WERI-Rb-1 (cell line): ENCODE measurements at regions not wholly inside any gene's neighbourhood (a gene's known extent, or its start where the extent isn't known, plus 50 kb on each side); places are given as distances from the start of the nearest gene placed in this dataset.

ENCODE experiments used
- DNase-seq: peaks from one replicate; pipeline ENCODE4 v3.0.0-alpha.2; 2020
- H3K27ac ChIP-seq: fragments of 250-450 bp; sonication (Bioruptor Pico); 2 replicates; pipeline ENCODE4 v1.5.1; 2020; ENCODE audit warnings: mild to moderate bottlenecking, moderate library complexity
- H3K27me3 ChIP-seq: fragments of 250-450 bp; sonication (Bioruptor Pico); 2 replicates; pipeline ENCODE4 v1.5.1; 2021; ENCODE audit warnings: mild to moderate bottlenecking, low read depth, moderate library complexity; ENCODE audit not compliant: insufficient read depth, severe bottlenecking
- H3K36me3 ChIP-seq: fragments of 250-450 bp; sonication (Bioruptor Pico); 2 replicates; pipeline ENCODE4 v1.5.1; 2020; ENCODE audit warnings: mild to moderate bottlenecking, moderate library complexity
- H3K4me3 ChIP-seq: 2 replicates; pipeline ENCODE4 v1.5.1; 2011; ENCODE audit warnings: low read depth, mild to moderate bottlenecking, control low read depth, low read length
- H3K9me3 ChIP-seq: fragments of 250-450 bp; sonication (Bioruptor Pico); 2 replicates; pipeline ENCODE4 v1.5.1; 2021; ENCODE audit warnings: mild to moderate bottlenecking, moderate library complexity; ENCODE audit not compliant: severe bottlenecking
- CTCF ChIP-seq: IDR thresholded peaks from 2 replicates; pipeline ENCODE4 v1.5.1; 2011; ENCODE audit warnings: low read depth, mild to moderate bottlenecking, control low read depth, inconsistent platforms, low read length

- H3K4me3 ChIP-seq: no peak overlapping the region
- no peak overlapping the region for H3K27ac ChIP-seq
- TF ChIP-seq CTCF: no peak
- H3K27me3 ChIP-seq: no peaks in the 10 kb centered on the region
- no peaks in the 10 kb centered on the region for H3K9me3 ChIP-seq
- no peak for DNase-seq
- H3K36me3 ChIP-seq: no peaks in the 10 kb centered on the region
Measured at GRCh38 chr6:163630991-163631390, 216.5 kb downstream of the QKI start.

- TF ChIP-seq CTCF: no peak
- no peaks in the 10 kb centered on the region for H3K9me3 ChIP-seq
- no peak for DNase-seq
Measured at GRCh38 chr6:163630572-163630971, 216.1 kb downstream of the QKI start.

GRCh38 chr6:163630096-163630495, 215.6 kb downstream of the QKI start:
- Histone ChIP-seq H3K9me3 (no peaks in the 10 kb centered on the region), H3K36me3 (no peaks in the 10 kb centered on the region), H3K27ac (no peak overlapping the region), H3K27me3 (no peaks in the 10 kb centered on the region), H3K4me3 (no peak overlapping the region)
- no peak for TF ChIP-seq CTCF
- no peak for DNase-seq

More at GRCh38 chr6:163630572-163630971, 216.1 kb downstream of the QKI start:
- Histone ChIP-seq H3K27ac (no peak overlapping the region), H3K27me3 (no peaks in the 10 kb centered on the region), H3K4me3 (no peak overlapping the region), H3K36me3 (no peaks in the 10 kb centered on the region)
